HG03135 (cell line): ENCODE measurements at regions not wholly inside any gene's neighbourhood (a gene's known extent, or its start where the extent isn't known, plus 50 kb on each side); places are given as distances from the start of the nearest gene placed in this dataset.
"Not testable (repeated sequence)": the region's sequence is repeated elsewhere in the genome, so short reads cannot be mapped to it uniquely, and the experiment has no call there.

Source experiments
- ATAC-seq: cut with Tn5 transposase; IDR thresholded peaks from one replicate; pipeline ENCODE4 v1.9.1; 2021; ENCODE audit warnings: mild to moderate bottlenecking, moderate library complexity; ENCODE audit not compliant: unreplicated experiment

GRCh38 chr14:37974421-37974820 is 233.3 kb upstream of the SSTR1 start:
- ATAC-seq, result no peak

GRCh38 chr14:37977481-37977880 is 230.2 kb upstream of the SSTR1 start:
- ATAC-seq, result no peak

GRCh38 chr14:37985826-37986470 is 221.8 kb upstream of the SSTR1 start:
- ATAC-seq, result no peak

GRCh38 chr14:37988472-37988871 is 219.2 kb upstream of the SSTR1 start:
- ATAC-seq, result no peak

- ATAC-seq, result no peak
Measured at GRCh38 chr14:37991027-37991426, 216.7 kb upstream of the SSTR1 start.

GRCh38 chr14:37992499-37992898 is 215.2 kb upstream of the SSTR1 start:
- no peak for ATAC-seq

- no peak for ATAC-seq
Measured at GRCh38 chr14:37994846-37995372, 212.8 kb upstream of the SSTR1 start.

- no peak for ATAC-seq
Measured at GRCh38 chr14:37997017-37997416, 210.7 kb upstream of the SSTR1 start.

- no peak for ATAC-seq
Measured at GRCh38 chr14:38000340-38000739, 207.4 kb upstream of the SSTR1 start.

- ATAC-seq, result no peak
Measured at GRCh38 chr14:38001501-38001900, 206.2 kb upstream of the SSTR1 start.

GRCh38 chr14:38003746-38004609 is 203.7 kb upstream of the SSTR1 start:
- no peak for ATAC-seq

GRCh38 chr14:38004610-38004879 is 203.2 kb upstream of the SSTR1 start:
- no peak for ATAC-seq

GRCh38 chr14:38011156-38011555 is 196.5 kb upstream of the SSTR1 start:
- not testable (repeated sequence) for ATAC-seq

- ATAC-seq, result no peak
Measured at GRCh38 chr14:38012056-38012455, 195.6 kb upstream of the SSTR1 start.

GRCh38 chr14:38016497-38016896 is 191.2 kb upstream of the SSTR1 start:
- no peak for ATAC-seq

- ATAC-seq, result no peak
Measured at GRCh38 chr14:38021861-38022260, 185.8 kb upstream of the SSTR1 start.

- no peak for ATAC-seq
Measured at GRCh38 chr14:38022775-38023174, 184.9 kb upstream of the SSTR1 start.

GRCh38 chr14:38038171-38038570 is 169.5 kb upstream of the SSTR1 start:
- ATAC-seq, result no peak

- ATAC-seq, result no peak
Measured at GRCh38 chr14:38038986-38039385, 168.7 kb upstream of the SSTR1 start.

GRCh38 chr14:38039496-38039895 is 168.2 kb upstream of the SSTR1 start:
- no peak for ATAC-seq

GRCh38 chr14:38040411-38040810 is 167.3 kb upstream of the SSTR1 start:
- no peak for ATAC-seq

GRCh38 chr14:38042322-38042721 is 165.4 kb upstream of the SSTR1 start:
- no peak for ATAC-seq
